BE2C (cell line): ENCODE measurements at regions not wholly inside any gene's neighbourhood (a gene's known extent, or its start where the extent isn't known, plus 50 kb on each side); places are given as distances from the start of the nearest gene placed in this dataset.

Experiments used
- DNase-seq: peaks from one replicate; pipeline ENCODE4 v3.0.0-alpha.2; 2020
- H3K27me3 ChIP-seq: fragments of 250-450 bp; sonication (Bioruptor Pico); 2 replicates; pipeline ENCODE4 v1.5.1; 2020; ENCODE audit warnings: mild to moderate bottlenecking
- H3K36me3 ChIP-seq: fragments of 250-450 bp; sonication (Bioruptor Pico); 2 replicates; pipeline ENCODE4 v1.5.1; 2020; ENCODE audit warnings: mild to moderate bottlenecking
- H3K4me1 ChIP-seq: fragments of 250-450 bp; sonication (Bioruptor Pico); 2 replicates; pipeline ENCODE4 v1.5.1; 2020
- H3K4me3 ChIP-seq: 2 replicates; pipeline ENCODE4 v1.5.1; 2011; ENCODE audit warnings: low read depth, low read length
- H3K9me3 ChIP-seq: fragments of 250-450 bp; sonication (Bioruptor Pico); 2 replicates; pipeline ENCODE4 v1.5.1; 2020
- CTCF ChIP-seq: IDR thresholded peaks from 2 replicates; pipeline ENCODE4 v1.5.1; 2012; ENCODE audit warnings: mild to moderate bottlenecking, low read depth, low read length

DNA sequence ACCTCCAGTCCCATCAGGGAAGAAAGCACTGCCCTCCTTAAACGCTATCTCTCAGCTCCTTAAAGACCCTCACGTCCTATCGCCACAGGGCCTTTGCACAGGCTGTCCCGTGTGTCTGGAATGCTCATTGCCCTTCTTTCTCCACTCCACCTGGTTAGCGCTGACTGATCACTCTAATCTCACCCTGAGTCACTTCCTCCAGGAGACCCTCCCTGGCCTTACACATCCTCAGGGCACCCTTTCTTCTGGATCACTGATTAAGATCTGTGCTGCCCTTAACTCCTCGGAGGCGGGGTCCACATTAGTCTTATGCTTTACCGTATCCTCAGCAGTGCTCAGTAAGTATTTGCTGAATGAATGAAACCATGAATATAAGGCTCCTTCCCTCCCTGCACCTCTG, 94.7 kb downstream of the SYNE3 start:
- DNase-seq = no peak
- Histone ChIP-seq H3K27me3 (no peaks in the 10 kb centered on the region), H3K9me3 (no peaks in the 10 kb centered on the region; the same call in 1 of the 2 replicates), H3K4me1 (no peaks in the 10 kb centered on the region), H3K4me3 (no peak overlapping the region), H3K36me3 (no peaks in the 10 kb centered on the region)
- TF ChIP-seq CTCF = no peak

- TF ChIP-seq CTCF = no peak
- H3K27me3 ChIP-seq = no peaks in the 10 kb centered on the region
- H3K9me3 ChIP-seq = no peaks in the 10 kb centered on the region; the same call in 1 of the 2 replicates
- H3K4me3 ChIP-seq = no peak overlapping the region
- H3K36me3 ChIP-seq = no peaks in the 10 kb centered on the region
- H3K4me1 ChIP-seq = no peaks in the 10 kb centered on the region
- no peak for DNase-seq
These were observed 96.4 kb downstream of the SYNE3 start for GRCh38 chr14:95420060-95420459.

DNA sequence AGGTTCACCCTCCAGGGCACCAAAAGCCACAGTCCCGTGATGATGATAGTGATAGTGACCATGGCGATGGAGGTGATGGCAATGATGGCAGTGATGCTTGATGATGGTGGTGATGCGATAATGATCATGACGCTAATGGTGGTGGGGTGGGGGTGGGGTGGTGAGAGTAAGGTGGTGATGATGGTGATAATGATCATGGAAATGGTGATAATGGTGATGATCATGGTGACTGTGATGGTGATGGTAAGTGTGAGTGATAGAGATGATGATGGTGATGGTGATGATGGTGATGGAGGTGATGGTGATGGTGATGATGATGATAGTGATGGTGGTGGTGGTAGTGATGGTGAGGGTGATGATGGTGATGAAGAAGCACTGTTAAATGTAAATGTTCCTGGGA, 96.9 kb downstream of the SYNE3 start:
- no peaks in the 10 kb centered on the region for H3K27me3 ChIP-seq
- H3K9me3 ChIP-seq = no peaks in the 10 kb centered on the region; the same call in 1 of the 2 replicates
- no peak overlapping the region for H3K4me3 ChIP-seq
- no peak for TF ChIP-seq CTCF
- DNase-seq = no peak
- peaks cover under 1% of the 10 kb centered on the region for H3K4me1 ChIP-seq
- no peaks in the 10 kb centered on the region for H3K36me3 ChIP-seq

DNA sequence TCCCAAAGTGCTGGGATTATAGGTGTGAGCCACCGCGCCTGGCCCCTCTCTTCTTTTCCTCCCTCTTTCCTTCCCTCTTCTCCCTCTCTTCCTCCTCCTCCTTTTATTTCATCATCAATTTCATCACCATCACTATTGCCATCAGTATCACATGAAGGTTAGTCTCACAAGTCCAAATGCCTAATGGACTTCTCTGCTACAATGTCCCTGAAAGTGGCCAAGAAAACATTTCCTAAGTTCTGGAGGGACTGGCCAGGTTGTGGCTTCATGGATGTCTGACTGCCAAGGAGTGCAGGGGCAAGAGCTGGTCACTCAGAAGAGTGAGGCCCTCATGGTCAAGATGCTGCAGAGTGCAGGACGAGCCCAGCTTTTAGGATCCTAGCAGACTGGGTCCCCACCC, 97.6 kb downstream of the SYNE3 start:
- no peak for DNase-seq
- Histone ChIP-seq H3K4me1 (peaks cover 7% of the 10 kb centered on the region), H3K9me3 (no peaks in the 10 kb centered on the region; the same call in 1 of the 2 replicates), H3K27me3 (no peaks in the 10 kb centered on the region), H3K36me3 (no peaks in the 10 kb centered on the region), H3K4me3 (no peak overlapping the region)
- no peak for TF ChIP-seq CTCF

GRCh38 chr14:95417492-95417891, 97.8 kb upstream of the CLMN start:
- Histone ChIP-seq H3K27me3 (no peaks in the 10 kb centered on the region), H3K4me1 (peaks cover 19% of the 10 kb centered on the region), H3K36me3 (no peaks in the 10 kb centered on the region), H3K4me3 (no peak overlapping the region), H3K9me3 (no peaks in the 10 kb centered on the region; the same call in 1 of the 2 replicates)
- DNase-seq = no peak
- 0 out of 2 replicates have a peak, but pooled peaks have one; percentile 35 for TF ChIP-seq CTCF

GRCh38 chr14:95415993-95416392, 96.3 kb upstream of the CLMN start:
- Histone ChIP-seq H3K4me1 (peaks cover 22% of the 10 kb centered on the region), H3K4me3 (no peak overlapping the region), H3K9me3 (no peaks in the 10 kb centered on the region), H3K27me3 (no peaks in the 10 kb centered on the region), H3K36me3 (no peaks in the 10 kb centered on the region)
- DNase-seq = no peak
- TF ChIP-seq CTCF = no peak
